Hepatocyte (in vitro differentiated cells): ENCODE measurements at regions not wholly inside any gene's neighbourhood (a gene's known extent, or its start where the extent isn't known, plus 50 kb on each side); places are given as distances from the start of the nearest gene placed in this dataset.

Source experiments
- DNase-seq: peaks from one replicate; pipeline ENCODE4 v3.0.0-alpha.2; 2016; ENCODE audit warnings: low spot score
- H2AFZ ChIP-seq: fragments of 200-600 bp; sonication (generic); 2 replicates; pipeline ENCODE4 v1.6.0; 2016; ENCODE audit warnings: antibody characterized with exemption, mild to moderate bottlenecking
- H3K27ac ChIP-seq: fragments of 200-600 bp; sonication (generic); 2 replicates; pipeline ENCODE4 v1.5.1; 2016; ENCODE audit warnings: mild to moderate bottlenecking
- H3K27me3 ChIP-seq: fragments of 200-600 bp; sonication (generic); 2 replicates; pipeline ENCODE4 v1.6.1; 2016
- H3K36me3 ChIP-seq: fragments of 200-600 bp; sonication (generic); replicated peaks from 2 replicates; pipeline ENCODE4 v1.5.1; 2016; ENCODE audit warnings: low read depth; ENCODE audit not compliant: insufficient read depth
- H3K4me1 ChIP-seq: fragments of 200-600 bp; sonication (generic); 2 replicates; pipeline ENCODE4 v1.5.1; 2016; ENCODE audit warnings: mild to moderate bottlenecking, moderate library complexity; ENCODE audit not compliant: insufficient read depth
- H3K4me2 ChIP-seq: fragments of 200-600 bp; sonication (generic); 2 replicates; pipeline ENCODE4 v1.6.0; 2016
- H3K4me3 ChIP-seq: fragments of 200-600 bp; sonication (generic); 2 replicates; pipeline ENCODE4 v1.5.1; 2016; ENCODE audit warnings: mild to moderate bottlenecking
- H3K79me2 ChIP-seq: fragments of 200-600 bp; sonication (generic); 2 replicates; pipeline ENCODE4 v1.6.0; 2017; ENCODE audit warnings: mild to moderate bottlenecking
- H3K9me2 ChIP-seq: fragments of 200-600 bp; sonication (generic); replicated peaks from 2 replicates; pipeline ENCODE4 v1.6.0; 2017; ENCODE audit warnings: mild to moderate bottlenecking; ENCODE audit not compliant: insufficient read depth
- H3K9me3 ChIP-seq: fragments of 200-600 bp; sonication (generic); 2 replicates; pipeline ENCODE4 v1.5.1; 2016; ENCODE audit warnings: low read depth, mild to moderate bottlenecking
- H4K20me1 ChIP-seq: fragments of 200-600 bp; sonication (generic); 2 replicates; pipeline ENCODE4 v1.6.0; 2016; ENCODE audit warnings: mild to moderate bottlenecking; ENCODE audit not compliant: insufficient read depth, poor library complexity, severe bottlenecking
- EZH2 ChIP-seq: fragments of 200-600 bp; sonication (generic); IDR thresholded peaks from 2 replicates; pipeline ENCODE4 v1.6.1; 2016; ENCODE audit warnings: antibody characterized with exemption, mild to moderate bottlenecking, borderline replicate concordance
- EZH2phosphoT487 ChIP-seq: fragments of 200-600 bp; sonication (generic); IDR thresholded peaks from one replicate; pipeline ENCODE4 v1.6.1; 2018; ENCODE audit warnings: antibody characterized with exemption, mild to moderate bottlenecking, low read depth, moderate library complexity; ENCODE audit not compliant: unreplicated experiment, severe bottlenecking
- WGBS: methylation state at CpG from one replicate; pipeline ENCODE4 v1.1.6; 2016; ENCODE audit warnings: low lambda C conversion rate; ENCODE audit errors: missing lambda C conversion rate; 5-methylcytosine and 5-hydroxymethylcytosine counted together
- TF ChIP-seq, protein P1 (sequence below): fragments of 200-600 bp; sonication (generic); IDR thresholded peaks from 2 replicates; pipeline ENCODE4 v1.5.1; 2016; ENCODE audit warnings: antibody characterized with exemption, mild to moderate bottlenecking; ENCODE audit not compliant: poor library complexity

DNA sequence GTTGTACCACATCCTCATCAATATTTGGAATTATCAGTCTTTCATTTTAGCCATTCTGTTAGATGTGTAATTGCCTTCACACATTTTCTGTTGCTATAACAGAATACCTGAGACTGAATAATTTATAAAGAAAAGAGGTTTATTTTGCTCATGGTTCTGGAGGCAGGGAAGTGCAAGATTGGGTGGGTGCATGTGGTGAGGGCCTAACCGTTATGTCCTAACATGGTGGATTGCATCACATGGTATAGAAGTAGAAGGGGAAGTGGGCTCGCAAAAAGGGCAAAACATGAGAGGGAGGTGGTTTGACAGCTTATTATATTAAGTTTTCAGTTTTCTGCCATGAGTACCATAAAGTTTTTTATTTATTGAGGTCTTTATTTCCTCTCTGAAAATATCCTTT lies 452.0 kb downstream of the ARL4A start:
- Histone ChIP-seq H3K27ac (no peak overlapping the region), H2AFZ (no peak overlapping the region), H4K20me1 (no peaks in the 10 kb centered on the region), H3K79me2 (no peaks in the 10 kb centered on the region), H3K9me2 (no peaks in the 10 kb centered on the region), H3K4me2 (no peak overlapping the region), H3K4me3 (no peak overlapping the region), H3K36me3 (no peaks in the 10 kb centered on the region), H3K4me1 (no peaks in the 10 kb centered on the region), H3K27me3 (no peaks in the 10 kb centered on the region), H3K9me3 (no peaks in the 10 kb centered on the region)
- no peak for DNase-seq
- 91% methylated on average over 2 of the region's 2 CpGs for WGBS
- TF ChIP-seq, protein P1, sequence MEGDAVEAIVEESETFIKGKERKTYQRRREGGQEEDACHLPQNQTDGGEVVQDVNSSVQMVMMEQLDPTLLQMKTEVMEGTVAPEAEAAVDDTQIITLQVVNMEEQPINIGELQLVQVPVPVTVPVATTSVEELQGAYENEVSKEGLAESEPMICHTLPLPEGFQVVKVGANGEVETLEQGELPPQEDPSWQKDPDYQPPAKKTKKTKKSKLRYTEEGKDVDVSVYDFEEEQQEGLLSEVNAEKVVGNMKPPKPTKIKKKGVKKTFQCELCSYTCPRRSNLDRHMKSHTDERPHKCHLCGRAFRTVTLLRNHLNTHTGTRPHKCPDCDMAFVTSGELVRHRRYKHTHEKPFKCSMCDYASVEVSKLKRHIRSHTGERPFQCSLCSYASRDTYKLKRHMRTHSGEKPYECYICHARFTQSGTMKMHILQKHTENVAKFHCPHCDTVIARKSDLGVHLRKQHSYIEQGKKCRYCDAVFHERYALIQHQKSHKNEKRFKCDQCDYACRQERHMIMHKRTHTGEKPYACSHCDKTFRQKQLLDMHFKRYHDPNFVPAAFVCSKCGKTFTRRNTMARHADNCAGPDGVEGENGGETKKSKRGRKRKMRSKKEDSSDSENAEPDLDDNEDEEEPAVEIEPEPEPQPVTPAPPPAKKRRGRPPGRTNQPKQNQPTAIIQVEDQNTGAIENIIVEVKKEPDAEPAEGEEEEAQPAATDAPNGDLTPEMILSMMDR, result no peak
- TF ChIP-seq EZH2phosphoT487 (no peak), EZH2 (no peak)

DNA sequence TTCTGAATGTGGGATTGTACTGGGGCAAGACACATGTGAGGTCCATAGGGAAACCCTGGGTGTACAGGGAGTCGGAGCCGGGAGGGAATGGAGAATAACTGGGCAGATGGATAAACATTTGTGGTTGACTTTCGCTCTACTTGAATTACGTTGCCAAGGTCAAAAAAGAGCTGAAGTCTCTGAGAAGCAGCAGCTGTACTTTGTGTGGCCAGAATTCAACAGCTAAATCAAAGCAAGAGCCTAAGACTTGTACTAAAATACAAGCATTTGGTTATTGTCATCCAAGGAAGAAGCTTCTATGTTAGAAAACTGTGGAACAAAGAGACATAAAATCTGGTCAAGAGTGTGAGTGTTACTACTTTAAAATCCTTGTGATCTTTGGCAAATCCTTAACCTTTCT lies 457.2 kb downstream of the ARL4A start:
- 73% methylated on average over 4 of the region's 4 CpGs for WGBS
- Histone ChIP-seq H2AFZ (no peak overlapping the region), H3K27me3 (no peaks in the 10 kb centered on the region), H3K9me3 (no peaks in the 10 kb centered on the region), H3K27ac (no peak overlapping the region), H3K79me2 (no peaks in the 10 kb centered on the region), H3K4me2 (no peak overlapping the region), H4K20me1 (no peaks in the 10 kb centered on the region), H3K9me2 (no peaks in the 10 kb centered on the region), H3K4me3 (no peak overlapping the region), H3K36me3 (no peaks in the 10 kb centered on the region), H3K4me1 (no peaks in the 10 kb centered on the region)
- TF ChIP-seq EZH2, result no peak
- TF ChIP-seq EZH2phosphoT487, result no peak
- TF ChIP-seq, protein P1, result no peak
- DNase-seq, result no peak

DNA sequence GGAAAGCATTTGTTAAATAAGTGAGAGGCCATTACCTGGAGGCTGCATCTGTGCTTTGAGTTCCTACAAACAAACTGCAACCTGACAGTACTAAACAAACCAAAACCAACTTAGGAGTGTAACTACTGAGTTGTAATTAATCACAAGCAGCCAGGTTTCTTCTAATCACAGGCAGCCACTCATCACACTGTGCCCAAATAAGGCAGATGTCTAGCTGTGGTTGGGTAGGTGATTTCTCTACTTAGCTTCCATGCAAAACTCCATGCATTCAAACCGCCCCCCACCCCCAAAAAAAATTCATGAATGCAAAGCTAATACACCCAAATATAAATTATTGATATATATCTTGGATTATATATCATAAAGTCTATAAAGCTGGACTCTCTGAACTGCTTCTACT lies 461.1 kb downstream of the ARL4A start:
- Histone ChIP-seq H3K9me3 (no peaks in the 10 kb centered on the region), H3K27ac (no peak overlapping the region), H2AFZ (no peak overlapping the region), H3K27me3 (no peaks in the 10 kb centered on the region), H3K79me2 (no peaks in the 10 kb centered on the region), H3K9me2 (no peaks in the 10 kb centered on the region), H3K4me2 (no peak overlapping the region), H3K4me3 (no peak overlapping the region), H4K20me1 (no peaks in the 10 kb centered on the region), H3K4me1 (no peaks in the 10 kb centered on the region), H3K36me3 (no peaks in the 10 kb centered on the region)
- no peak for TF ChIP-seq EZH2phosphoT487
- TF ChIP-seq, protein P1, result no peak
- TF ChIP-seq EZH2, result no peak
- no peak for DNase-seq
- whole genome bisulfite sequencing, result 0% methylated on average over 1 of the region's 1 CpG

DNA sequence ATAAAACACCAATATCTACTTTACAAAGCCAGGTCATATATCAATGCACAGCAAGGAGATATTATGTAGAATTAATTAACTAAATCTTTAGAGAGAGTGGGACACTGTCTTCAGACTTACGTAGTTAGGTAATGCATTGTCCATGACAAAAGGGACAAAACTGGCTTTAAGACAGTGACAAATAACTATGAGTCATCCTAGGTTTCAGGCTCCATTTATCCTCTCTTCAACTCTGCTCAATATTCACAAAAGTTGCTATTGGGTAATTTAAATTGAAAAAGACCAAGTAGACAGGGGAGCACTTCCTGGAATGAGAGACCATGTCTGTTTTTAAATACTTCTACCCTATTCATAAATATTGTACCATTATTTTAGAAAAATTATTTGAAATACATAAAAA lies 464.5 kb downstream of the ARL4A start:
- H3K27me3 ChIP-seq, result no peaks in the 10 kb centered on the region
- TF ChIP-seq EZH2, result no peak
- no peak for TF ChIP-seq EZH2phosphoT487
- TF ChIP-seq, protein P1, result no peak
- H3K4me1 ChIP-seq, result no peaks in the 10 kb centered on the region
- no peaks in the 10 kb centered on the region for H3K36me3 ChIP-seq
- H3K27ac ChIP-seq, result no peak overlapping the region
- H3K9me3 ChIP-seq, result no peaks in the 10 kb centered on the region
- no peak overlapping the region for H2AFZ ChIP-seq
- 84% methylated on average over 1 of the region's 1 CpG for WGBS
- no peak overlapping the region for H3K4me3 ChIP-seq
- H3K9me2 ChIP-seq, result no peaks in the 10 kb centered on the region
- H3K79me2 ChIP-seq, result no peaks in the 10 kb centered on the region
- no peak overlapping the region for H3K4me2 ChIP-seq
- DNase-seq, result no peak
- no peaks in the 10 kb centered on the region for H4K20me1 ChIP-seq
